Head of caudate nucleus (tissue), 42 donors: ENCODE measurements at regions not wholly inside any gene's neighbourhood (a gene's known extent, or its start where the extent isn't known, plus 50 kb on each side); places are given as distances from the start of the nearest gene placed in this dataset.
"Not testable (repeated sequence)": the region's sequence is repeated elsewhere in the genome, so short reads cannot be mapped to it uniquely, and the experiment has no call there.

Experiments used
- DNase-seq, 42 donors: peaks; one replicate each; pipeline versions ENCODE4 v3.0.0 to v3.0.0-alpha.2; 2020 to 2021; ENCODE audit warnings: mixed read lengths in 7 of 42
- intact Hi-C: fragments of 100-400 bp; cut with DNase I; formaldehyde crosslinking; loops from one replicate; pipeline ENCODE4 v1.15.0; 2022

DNA sequence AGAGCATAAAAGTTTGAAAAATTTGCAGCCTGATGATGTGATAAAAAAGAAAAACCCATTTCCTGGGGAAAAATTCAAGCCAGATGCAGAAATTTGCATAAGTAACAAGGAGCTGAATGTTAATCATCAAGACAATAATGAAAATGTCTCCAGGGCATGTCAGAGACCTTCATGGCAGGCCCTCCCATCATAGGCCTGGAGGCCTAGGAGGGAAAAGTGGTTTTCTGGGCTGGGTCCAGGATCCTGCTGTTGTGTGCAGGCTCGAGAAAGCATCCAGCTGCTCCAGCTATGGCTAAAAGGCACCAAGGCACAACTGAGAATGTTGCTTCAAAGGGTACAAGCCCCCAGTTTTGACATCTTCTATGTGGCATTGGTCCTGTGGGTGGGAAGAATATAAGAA lies 1014.0 kb downstream of the SI start:
- DNase-seq, result no peak
- intact Hi-C loops, result no loop called here

DNA sequence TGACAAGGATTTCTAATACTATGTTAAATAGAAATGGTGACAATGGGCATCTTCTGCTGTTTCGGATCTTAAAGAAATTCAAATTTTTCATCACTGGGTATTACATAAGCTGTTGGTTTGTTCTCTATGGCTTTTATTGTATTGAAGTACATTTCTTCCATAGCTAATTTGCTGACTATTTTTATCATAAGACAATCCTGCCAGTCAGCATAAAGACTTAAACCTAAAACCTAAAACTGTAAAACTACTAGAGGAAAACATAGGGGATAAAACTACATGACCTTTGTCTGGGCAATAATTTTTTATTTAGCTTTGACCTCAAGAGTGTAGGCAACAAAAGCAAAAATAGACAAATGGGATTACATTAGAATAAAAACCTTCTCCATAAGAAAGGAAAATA lies 1017.4 kb downstream of the SI start:
- no peak for DNase-seq
- intact Hi-C loops, result no loop called here

DNA sequence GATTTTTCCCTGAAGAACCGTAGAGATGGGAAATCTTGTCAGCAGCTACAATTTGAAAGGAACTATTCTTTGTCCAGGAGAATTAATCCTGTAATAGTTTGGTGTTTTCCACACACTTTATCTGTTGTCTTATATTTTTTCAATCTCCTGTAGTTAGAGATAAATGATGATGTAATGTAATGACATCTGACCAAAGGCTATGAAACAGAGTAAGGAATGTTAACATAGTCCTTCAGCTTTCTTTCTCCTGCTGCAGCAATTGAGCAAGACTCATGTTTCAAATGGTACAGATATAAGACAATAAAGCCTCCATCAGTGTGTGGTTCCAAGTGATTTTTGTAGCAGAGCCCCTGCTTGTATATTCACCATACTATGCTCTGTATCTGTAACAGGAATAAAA lies 1028.4 kb downstream of the SI start:
- intact Hi-C loops, result no loop called here
- DNase-seq, result no peak

DNA sequence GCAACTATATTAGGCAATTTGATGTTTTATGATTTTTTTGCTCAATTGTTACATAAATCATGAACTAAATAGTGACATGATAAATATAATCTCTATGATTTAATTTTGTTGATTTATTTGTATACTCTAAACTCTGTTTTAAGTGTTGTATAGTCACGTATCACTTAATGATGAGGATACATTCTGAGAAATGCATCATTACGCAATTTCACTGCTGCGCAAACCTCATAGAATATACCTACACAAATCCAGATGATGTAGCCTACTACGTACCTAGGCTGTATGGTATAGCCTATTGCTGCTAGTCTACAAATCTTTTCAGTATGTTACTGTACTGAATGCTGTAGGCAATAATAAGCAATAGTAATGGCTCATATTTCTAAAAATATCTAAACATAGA lies 1029.8 kb downstream of the SI start:
- DNase-seq, result no peak
- intact Hi-C loops, result no loop called here

DNA sequence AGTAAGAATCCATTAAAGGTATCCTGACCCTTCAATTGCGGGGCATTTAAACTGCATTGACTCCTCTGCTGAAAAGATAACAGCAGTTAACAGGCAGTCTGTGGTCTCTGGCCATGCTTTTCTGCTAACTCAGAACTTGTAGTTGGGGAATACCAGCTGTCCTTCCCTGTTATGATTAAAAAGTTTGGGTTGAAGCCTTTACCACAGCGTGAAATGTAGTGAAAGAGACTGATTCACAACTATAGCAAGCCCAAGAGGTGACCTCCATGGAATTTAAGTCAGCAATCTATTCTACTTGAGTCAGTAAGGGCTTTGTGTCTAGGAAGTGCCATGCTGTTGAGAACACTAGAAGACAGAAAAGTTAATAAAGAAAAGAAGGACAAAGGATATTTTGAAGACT lies 1037.3 kb downstream of the SI start:
- no peak for DNase-seq

DNA sequence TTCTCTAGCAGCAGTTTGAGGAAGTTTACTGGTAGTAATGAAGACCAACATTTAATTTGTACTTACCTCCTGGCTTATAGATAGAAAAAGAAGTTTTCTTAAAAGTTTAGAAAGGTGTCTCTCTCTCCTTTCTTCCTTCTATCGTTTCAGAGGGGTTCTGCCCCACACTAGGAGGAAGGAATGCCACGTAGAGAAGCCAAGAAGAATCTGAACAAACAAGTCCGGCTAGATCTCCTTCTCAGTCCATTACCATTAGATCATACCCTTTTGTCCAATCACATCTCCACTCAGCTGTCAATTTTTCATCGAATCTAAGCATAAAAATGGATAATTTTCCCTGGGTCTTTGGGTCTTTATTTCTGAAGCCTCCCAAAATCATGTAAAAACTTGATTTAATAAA lies 1048.1 kb downstream of the SI start:
- intact Hi-C loops, result no loop called here

More for the DNA sequence above, 1037.3 kb downstream of the SI start:
- intact Hi-C loops, result no loop called here

DNA sequence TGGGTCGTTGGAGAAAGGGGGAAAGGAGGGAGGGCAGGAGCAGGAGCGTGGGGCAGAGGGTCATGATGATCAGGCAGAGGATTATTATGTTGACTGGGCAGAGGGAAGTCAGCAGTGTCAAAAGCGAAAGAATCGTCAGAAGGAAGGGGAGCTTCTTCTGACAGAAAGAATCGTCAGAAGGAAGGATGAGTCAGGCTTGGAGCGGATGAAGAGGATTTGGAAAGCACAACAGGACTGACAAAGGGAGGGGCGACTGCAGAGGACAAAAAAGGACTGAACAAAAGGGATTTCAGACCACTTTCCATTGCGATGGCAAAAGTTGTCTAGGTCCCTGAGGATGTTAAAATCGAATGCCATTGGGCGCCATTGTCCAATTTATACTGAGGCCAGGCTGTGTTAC lies 1053.5 kb downstream of the SI start:
- intact Hi-C loops, result no loop called here
- DNase-seq, result no peak

More for the DNA sequence above, 1048.1 kb downstream of the SI start:
- DNase-seq, result no peak

DNA sequence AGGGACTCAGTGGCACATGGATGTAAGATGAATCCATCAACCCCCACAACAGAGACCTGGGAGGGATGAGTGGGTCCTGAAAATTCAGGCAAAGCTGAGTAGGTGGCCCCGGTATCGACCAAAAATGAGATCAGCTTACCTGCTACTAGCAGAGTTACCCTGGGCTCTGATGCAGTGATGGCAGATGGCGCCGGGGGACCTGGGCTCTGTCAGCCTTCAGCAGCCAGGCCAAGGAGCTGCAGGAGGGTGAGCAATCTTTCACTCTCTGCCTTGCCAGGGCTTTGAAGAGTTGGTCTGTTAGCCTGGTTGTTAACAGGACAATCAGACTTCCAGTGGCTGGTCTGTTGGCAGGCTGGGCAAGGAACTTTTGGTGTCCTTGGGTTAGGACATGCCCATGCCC lies 1054.8 kb downstream of the SI start:
- no peak for DNase-seq
- intact Hi-C loops, result no loop called here

DNA sequence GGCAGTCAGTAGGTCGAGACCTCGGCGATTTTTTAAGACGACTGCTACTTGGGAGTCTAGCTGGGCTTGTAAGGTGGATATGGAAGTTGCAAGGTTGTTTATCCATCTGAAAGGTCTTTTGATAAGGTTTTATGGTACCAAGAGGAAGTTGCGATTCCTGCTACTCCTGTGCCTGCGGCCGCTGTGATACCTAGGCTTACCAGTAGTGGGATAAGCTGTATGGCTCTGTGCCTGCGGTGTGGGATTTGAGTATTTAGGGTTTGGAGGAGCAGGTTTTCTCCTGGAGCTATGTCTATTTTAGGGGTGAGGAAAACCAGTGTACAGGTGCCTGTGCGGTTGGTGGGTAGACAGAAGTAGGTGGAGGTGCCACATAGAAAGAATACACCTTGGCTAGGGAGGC lies 1059.8 kb downstream of the SI start:
- DNase-seq, result no peak
- intact Hi-C loops, result no loop called here

DNA sequence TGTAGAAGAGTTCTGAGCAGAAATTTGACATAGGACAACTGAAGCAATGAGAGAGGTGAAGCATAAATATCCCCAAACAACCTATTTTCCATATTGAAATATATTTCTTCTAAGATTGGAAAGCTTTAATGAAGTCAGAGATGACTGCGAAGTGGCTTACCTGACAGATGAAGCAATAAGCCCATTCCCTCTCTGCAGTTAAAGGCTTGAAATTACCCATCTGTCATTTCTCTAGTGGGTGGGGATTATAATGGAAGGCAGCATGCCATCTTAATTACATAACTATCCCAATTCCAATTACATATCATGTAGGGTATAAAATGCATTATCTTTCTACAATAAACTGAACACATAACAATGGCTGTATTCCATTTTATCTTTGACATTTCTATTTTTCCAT lies 1070.5 kb downstream of the SI start:
- intact Hi-C loops, result no loop called here
- DNase-seq, result no peak

DNA sequence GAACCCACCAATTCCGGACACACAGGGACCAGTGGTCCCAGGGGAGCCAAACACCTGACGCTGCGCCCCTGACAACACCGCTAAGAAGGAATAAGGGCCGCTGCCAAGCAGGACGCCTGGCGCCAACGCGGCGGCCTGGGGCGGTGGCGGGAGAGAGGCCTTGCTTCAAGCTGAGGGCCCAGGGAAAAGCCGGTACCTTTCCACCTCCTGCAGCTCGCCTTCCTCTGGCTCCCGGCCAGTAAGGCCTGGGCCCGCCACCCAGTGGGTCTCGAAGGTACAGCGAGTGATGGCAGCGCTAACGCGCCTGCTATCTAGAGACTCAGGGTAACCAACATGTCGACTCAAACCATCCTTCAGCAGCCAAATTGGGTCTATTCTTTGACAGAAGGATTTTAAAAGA lies 1074.1 kb downstream of the SI start:
- no peak for DNase-seq
- intact Hi-C loops, result no loop called here

DNA sequence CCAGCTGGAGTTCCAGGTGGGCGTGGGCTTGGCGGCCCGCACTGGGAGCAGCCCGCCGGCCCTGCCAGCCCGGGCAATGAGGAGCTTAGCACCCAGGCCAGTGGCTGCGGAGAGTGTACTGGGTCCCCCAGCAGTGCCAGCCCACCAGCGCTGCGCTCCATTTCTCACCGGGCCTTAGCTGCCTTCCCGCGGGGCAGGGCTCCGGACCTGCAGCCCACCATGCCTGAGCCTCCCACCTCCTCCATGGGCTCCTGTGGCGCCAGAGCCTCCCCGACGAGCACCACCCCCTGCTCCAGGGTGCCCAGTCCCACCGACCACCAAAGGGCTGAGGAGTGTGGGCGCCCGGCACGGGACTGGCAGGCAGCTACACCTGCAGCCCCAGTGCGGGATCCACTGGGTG lies 1075.3 kb downstream of the SI start:
- DNase-seq, intact Hi-C loops: not testable (repeated sequence)

DNA sequence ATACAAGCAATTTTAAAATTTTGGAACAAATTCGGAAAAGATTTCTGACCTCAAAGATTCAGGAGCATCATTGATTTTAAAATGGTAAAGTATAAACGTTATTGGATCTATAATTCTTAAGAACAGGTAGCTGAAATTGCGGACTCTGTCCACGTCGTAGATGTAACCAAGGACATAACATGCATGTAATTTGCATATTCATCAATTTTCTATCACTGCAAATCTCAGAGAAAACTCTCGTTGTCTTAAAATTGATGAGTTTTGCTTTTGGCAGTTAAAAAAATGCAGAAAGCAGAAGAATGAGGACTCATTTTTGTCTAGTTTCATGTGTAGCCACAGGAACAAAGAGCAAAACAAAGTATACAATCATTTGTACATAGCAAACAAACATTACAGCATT lies 1094.4 kb downstream of the SI start:
- no peak for DNase-seq
- intact Hi-C loops, result no loop called here

DNA sequence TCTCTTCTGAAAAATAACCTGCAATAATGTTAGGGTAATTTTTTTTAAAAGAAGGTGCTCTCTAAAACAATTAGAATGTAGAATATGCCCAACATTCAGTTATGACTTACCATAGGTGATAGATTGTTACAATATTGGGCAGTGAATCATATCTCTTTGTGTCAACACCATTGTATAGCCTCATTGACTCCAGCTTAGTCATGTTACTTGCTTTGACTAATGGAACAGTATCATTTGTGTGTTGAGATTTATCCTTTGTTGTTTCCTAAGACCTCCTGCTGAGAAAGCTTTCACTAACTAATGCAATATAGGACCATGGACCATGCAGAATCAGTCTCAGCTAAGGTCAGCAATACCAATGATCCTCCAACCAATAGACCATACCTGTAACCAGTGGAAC lies 1106.4 kb downstream of the SI start:
- no peak for DNase-seq
- intact Hi-C loops, result no loop called here

DNA sequence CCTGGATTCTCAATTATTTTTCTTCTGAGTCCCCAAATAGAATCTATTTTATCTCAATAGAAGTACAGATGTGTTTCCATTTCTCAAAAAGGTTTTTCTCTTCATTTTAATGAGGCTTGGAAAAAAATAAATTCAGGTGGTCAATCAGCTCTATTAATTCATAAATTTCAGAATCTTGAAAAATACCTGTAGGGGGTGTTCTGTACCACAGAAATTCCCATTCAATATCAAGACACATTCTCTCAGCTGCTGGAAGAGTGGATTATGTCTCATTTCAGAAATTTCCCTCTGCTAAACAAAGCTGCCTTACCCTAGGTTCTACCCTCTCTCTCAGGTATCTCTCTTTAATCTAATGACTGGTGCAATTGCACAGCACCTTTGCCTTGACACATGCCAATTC lies 1121.2 kb downstream of the SI start:
- DNase-seq, result no peak
- intact Hi-C loops, result no loop called here

DNA sequence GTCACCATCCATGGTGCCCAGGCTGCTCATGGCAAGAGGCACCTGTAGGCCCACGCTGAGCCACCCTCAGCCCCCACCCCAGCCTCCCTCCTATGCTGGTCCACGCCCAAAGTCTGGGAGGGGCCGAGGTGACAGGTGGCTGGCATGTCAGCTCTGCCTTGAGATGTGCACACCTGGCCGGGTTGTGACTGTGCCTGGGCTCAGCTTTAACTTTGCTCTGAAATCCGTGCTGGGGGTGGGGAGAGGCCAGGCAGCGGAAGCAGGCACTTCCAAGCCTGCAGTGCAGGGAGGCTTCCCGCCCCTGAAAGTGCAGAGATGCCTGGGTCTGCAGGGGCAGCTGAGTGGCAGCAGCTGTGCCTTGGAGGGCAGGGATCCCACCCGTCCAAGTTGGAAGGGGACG lies 1124.8 kb downstream of the SI start:
- DNase-seq, result no peak
- intact Hi-C loops, result no loop called here

DNA sequence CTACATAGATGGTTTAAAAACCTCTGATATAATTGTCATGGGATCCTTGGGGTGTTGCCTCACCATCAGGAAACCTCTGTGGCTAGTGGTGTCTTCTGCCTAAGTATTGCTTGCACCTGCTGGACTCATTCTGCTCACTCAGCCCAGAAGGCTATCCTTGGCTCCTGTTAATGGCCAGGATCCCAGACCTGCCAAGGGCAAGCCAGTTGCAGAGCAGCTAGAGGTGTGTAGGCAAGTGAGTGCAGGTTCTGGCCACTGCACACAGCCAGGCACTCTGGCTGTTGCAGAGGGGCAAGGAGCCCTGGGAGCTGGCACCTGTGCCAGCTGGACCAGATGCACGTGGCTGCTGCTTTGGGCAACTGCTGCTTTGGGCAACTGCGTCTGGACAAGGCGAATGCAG lies 1125.8 kb downstream of the SI start:
- DNase-seq, result no peak
- intact Hi-C loops, result no loop called here

DNA sequence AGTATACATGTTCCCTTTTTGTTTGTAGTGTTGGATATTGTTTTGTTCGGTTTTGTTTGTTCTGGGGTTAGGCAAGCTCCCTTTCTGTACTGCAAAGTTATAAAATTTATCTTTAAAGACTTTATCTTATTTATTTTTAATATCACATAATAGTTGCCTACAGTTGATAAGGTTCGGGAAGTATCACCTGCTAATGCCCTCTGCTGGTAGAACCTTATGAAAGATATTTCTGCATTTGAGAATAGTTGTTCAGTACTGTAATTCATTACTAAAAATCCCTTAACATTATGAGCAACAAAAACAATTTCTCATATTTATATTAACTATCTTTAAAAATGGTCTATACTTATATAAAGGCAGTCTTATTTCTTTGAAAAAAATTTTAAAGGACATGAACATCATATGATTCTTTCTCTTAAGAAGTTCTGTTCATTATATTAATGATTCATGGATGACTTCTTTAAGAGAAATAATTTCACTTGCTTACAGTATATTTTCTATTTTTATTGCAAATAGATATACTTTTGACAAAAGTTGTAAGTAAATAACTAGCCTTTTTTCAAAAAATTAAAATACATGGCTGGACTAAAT lies 1126.8 kb downstream of the SI start:
- intact Hi-C loops, result no loop called here
- DNase-seq, result no peak

DNA sequence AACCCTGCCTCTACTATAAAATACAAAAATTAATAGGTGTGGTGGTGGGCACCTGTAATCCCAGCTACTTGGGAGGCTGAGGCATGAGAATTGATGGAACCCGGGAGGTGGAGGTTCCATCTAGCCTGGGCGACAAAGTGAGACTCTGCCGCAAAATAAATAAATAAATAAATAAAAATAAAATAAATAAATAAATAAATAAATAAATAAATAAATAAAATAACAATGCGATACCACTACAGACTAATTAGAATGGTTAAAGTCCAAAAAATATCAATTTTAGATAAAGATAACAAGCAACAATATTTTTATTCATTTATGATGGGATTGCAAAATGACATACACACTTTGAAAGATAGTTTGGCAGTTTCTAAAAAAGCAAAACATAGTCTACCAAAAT lies 1131.5 kb downstream of the SI start:
- no peak for DNase-seq
- intact Hi-C loops, result no loop called here

DNA sequence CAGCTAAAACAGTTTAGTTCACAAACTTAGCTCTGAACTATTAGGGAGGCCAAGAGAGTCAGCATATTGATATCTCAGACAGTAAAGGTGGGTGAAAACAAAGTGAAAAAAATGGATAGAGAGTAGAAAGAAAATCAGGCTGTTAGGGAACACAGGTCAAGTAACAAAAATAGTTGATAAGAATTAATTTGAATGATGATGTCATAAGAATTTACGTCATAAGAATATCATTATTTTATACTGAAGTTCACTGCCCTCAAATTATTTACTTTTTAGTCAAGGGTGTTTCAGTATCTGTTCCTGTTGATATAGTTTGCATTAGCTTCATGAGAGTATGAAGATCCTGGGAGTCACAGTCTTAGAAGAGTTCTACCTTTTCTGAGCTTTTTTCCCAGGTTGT lies 1134.6 kb downstream of the SI start:
- intact Hi-C loops, result no loop called here
- DNase-seq, result no peak

DNA sequence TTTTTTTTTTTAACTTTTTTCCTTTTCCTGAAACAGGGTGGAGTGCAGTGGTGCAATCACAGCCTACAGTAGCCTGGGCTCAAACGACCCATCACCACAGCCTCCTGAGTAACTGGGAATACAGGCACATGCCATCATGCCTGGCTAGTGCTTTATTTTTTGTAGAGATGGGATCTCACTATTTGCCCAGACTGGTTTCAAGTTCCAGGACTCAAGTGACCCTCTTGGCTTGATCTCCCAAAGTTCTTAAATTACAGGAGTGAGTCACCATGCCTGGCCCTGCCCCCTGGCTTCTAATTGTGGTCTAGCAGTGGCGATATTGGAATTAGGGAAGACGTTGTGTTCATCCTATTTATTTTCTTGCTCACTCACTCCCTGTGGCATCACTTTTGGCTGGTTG lies 1138.4 kb downstream of the SI start:
- no peak for DNase-seq
- intact Hi-C loops, result no loop called here

DNA sequence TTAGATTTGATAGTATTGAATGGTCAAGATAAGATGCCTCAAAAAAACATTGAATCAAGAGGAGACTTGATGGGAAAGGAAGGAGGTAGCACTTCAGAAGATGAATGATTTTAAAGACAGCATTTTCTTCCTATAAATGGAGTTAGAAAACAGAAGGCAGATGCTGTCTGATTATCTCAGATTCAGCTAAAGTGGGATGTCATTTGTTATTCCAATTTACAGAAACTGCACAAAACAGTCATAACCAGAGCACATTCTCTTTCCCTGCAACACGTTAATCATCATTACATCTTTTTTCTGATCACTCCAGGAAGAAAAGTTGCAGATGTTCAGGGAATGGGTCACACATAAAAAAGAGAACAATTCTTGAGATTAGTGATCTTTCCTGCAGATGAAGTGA lies 1141.8 kb downstream of the SI start:
- intact Hi-C loops, result no loop called here
- DNase-seq, result no peak
